ENCODE measurements at regions not wholly inside any gene's neighbourhood (a gene's known extent, or its start where the extent isn't known, plus 50 kb on each side); places are given as distances from the start of the nearest gene placed in this dataset.

DNA sequence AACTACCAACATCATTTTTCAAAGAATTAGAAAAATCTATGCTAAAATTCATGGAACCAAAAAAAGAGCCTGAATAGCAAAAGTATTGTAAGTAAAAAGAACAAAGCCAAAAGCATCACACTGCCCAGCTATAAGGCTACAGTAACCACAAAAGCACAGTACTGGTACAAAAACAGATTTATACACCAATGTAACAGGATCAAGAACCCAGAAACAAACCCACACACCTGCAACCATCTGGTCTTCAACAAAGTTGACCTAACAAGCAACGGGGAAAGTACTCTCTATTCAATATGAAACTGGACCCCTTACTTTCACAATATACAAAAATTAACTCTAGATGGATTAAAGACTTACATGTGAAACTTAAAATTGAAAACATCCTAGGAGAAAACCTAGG, 94.2 kb upstream of the TARS1 start:
- H3K9me3 ChIP-seq (ENCODE audit: control insufficient read depth in 2 of 2, low read length in 2 of 2), result no peaks in the 10 kb centered on the region
- no peaks in the 10 kb centered on the region for H3K36me3 ChIP-seq (ENCODE audit: control insufficient read depth in 2 of 2, insufficient read depth in 2 of 2, low read length in 2 of 2)
- no peak overlapping the region for H3K9ac ChIP-seq (ENCODE audit: low read length in 2 of 2)
- H3K4me3 ChIP-seq (ENCODE audit: low read length in 2 of 2), result no peak overlapping the region
- H3K27ac ChIP-seq (ENCODE audit: low read length), result no peak overlapping the region
- no peaks in the 10 kb centered on the region for H3K27me3 ChIP-seq (ENCODE audit: control insufficient read depth in 1 of 2, insufficient read depth in 2 of 2, low read length in 2 of 2)
- H3K4me1 ChIP-seq (ENCODE audit: control insufficient read depth, insufficient read depth, low read length), result no peaks in the 10 kb centered on the region

DNA sequence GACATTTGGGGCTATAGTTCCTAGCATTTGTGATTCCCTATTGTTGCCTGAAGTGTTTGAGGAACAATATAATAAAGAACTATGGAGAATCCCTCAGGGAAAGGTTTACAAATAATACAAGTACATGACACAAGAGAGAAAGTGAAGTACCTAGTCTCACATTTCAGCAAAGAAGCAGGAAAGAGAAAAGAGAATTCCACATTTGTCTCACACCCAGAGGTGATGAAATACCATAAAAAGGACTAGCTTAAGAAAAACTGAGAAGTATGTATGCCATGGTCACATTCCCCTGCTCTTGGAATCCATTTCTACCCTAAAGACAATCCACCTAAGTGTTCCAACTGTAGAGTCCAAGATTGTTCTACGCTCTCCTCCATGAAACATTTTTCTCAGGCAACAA, 79.0 kb upstream of the TARS1 start:
- no peak overlapping the region for H3K4me3 ChIP-seq (ENCODE audit: low read length in 2 of 2)
- H3K9me3 ChIP-seq (ENCODE audit: control insufficient read depth in 2 of 2, low read length in 2 of 2), result no peaks in the 10 kb centered on the region
- peaks cover 9% of the 10 kb centered on the region for H3K4me1 ChIP-seq (ENCODE audit: control insufficient read depth, insufficient read depth, low read length)
- no peaks in the 10 kb centered on the region for H3K27me3 ChIP-seq (ENCODE audit: control insufficient read depth in 1 of 2, insufficient read depth in 2 of 2, low read length in 2 of 2)
- H3K36me3 ChIP-seq (ENCODE audit: control insufficient read depth in 2 of 2, insufficient read depth in 2 of 2, low read length in 2 of 2), result no peaks in the 10 kb centered on the region
- H3K27ac ChIP-seq (ENCODE audit: low read length), result no peak overlapping the region
- H3K9ac ChIP-seq (ENCODE audit: low read length in 2 of 2), result no peak overlapping the region

DNA sequence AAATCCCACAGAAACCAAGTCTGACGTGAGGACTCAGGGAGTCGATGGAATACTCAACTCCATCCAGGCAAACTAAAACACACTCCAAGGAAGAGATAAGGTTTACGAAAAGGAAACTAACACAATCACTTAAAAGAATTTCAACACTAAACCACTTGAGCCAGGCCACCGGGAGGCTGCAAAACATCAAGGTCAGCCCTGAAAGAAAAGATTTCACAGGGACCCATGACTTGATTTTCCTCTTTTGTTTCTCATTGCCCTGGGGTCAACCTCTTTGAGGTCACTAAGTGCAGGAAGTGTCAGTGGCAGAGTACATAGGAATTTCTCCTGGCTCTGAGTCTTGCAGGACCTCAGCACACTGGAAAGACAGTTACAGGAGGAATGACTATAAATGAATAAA, 77.8 kb upstream of the TARS1 start:
- Histone ChIP-seq H3K27ac (ENCODE audit: low read length) (peak overlapping the region; percentile 73), H3K27me3 (ENCODE audit: control insufficient read depth in 1 of 2, insufficient read depth in 2 of 2, low read length in 2 of 2) (no peaks in the 10 kb centered on the region), H3K36me3 (ENCODE audit: control insufficient read depth in 2 of 2, insufficient read depth in 2 of 2, low read length in 2 of 2) (no peaks in the 10 kb centered on the region), H3K4me1 (ENCODE audit: control insufficient read depth, insufficient read depth, low read length) (peaks cover 9% of the 10 kb centered on the region), H3K9ac (ENCODE audit: low read length in 2 of 2) (peak overlapping the region in 1 of 2 donors; percentile 1), H3K9me3 (ENCODE audit: control insufficient read depth in 2 of 2, low read length in 2 of 2) (no peaks in the 10 kb centered on the region), H3K4me3 (ENCODE audit: low read length in 2 of 2) (peak overlapping the region in 1 of 2 donors; percentile 17)

DNA sequence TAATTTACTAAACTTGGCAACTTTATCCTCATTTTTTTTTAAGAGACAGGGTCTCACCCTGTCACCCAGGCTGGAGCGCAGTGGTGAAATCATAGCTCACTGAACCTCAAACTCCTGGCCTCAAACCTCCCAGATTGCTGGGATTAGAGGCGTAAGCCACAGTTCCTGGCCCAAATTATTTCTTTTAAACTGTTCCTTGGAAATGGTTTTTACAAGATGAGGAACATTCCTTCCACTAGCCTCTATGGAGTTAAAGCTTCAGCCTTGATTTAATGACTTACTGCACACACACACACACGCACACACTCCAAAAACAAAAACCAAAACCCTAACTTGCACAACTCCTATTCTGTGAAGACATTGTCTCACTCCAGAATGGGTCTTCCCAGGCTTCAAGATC, 77.2 kb upstream of the TARS1 start:
- Histone ChIP-seq H3K4me1 (ENCODE audit: control insufficient read depth, insufficient read depth, low read length) (peaks cover 9% of the 10 kb centered on the region), H3K9ac (ENCODE audit: low read length in 2 of 2) (no peak overlapping the region), H3K36me3 (ENCODE audit: control insufficient read depth in 2 of 2, insufficient read depth in 2 of 2, low read length in 2 of 2) (no peaks in the 10 kb centered on the region), H3K27me3 (ENCODE audit: control insufficient read depth in 1 of 2, insufficient read depth in 2 of 2, low read length in 2 of 2) (no peaks in the 10 kb centered on the region), H3K4me3 (ENCODE audit: low read length in 2 of 2) (no peak overlapping the region), H3K9me3 (ENCODE audit: control insufficient read depth in 2 of 2, low read length in 2 of 2) (no peaks in the 10 kb centered on the region), H3K27ac (ENCODE audit: low read length) (no peak overlapping the region)

DNA sequence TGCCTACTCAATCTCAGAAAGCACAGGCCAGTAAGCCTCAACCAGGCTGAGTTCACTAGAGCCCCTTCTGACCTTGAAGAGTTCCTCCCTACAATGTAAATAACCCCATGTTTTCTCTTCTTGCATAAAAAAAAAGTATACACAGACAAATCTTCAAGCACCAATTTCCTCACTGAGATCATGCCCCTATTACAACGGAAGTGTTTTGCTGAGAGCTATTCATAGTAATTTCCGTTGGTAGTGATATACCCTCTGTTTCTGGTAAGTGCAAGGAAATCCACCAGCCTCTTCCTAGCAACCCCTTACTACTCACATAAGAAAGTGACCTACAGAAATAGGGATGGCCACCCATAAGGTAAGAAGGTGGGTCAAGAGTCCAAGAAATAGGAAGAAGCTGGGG, 76.4 kb upstream of the TARS1 start:
- H3K36me3 ChIP-seq (ENCODE audit: control insufficient read depth in 2 of 2, insufficient read depth in 2 of 2, low read length in 2 of 2), result no peaks in the 10 kb centered on the region
- H3K9me3 ChIP-seq (ENCODE audit: control insufficient read depth in 2 of 2, low read length in 2 of 2), result no peaks in the 10 kb centered on the region
- H3K27me3 ChIP-seq (ENCODE audit: control insufficient read depth in 1 of 2, insufficient read depth in 2 of 2, low read length in 2 of 2), result no peaks in the 10 kb centered on the region
- H3K9ac ChIP-seq (ENCODE audit: low read length in 2 of 2), result no peak overlapping the region
- peaks cover 9% of the 10 kb centered on the region for H3K4me1 ChIP-seq (ENCODE audit: control insufficient read depth, insufficient read depth, low read length)
- H3K27ac ChIP-seq (ENCODE audit: low read length), result no peak overlapping the region
- H3K4me3 ChIP-seq (ENCODE audit: low read length in 2 of 2), result no peak overlapping the region

DNA sequence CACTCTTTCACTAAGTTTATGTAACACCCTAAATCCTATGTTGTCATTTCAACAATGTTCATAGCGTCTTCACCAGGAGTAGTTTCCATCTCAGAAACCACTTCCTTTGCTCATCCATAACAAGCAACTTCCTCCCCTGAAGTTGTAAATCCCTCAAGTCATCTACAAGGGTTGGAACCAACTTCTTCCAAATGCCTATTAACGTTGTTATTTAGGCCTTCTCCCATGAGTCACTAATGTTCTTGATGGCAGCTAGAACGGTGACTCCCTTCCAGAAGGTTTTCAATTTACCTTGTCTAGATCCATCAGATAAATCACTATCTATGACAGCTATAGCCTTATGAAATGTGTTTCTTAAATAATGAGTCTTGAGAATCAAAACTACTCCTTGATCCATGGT, 73.3 kb upstream of the TARS1 start:
- H3K27me3 ChIP-seq (ENCODE audit: control insufficient read depth in 1 of 2, insufficient read depth in 2 of 2, low read length in 2 of 2), result no peaks in the 10 kb centered on the region
- peaks cover 7% of the 10 kb centered on the region for H3K4me1 ChIP-seq (ENCODE audit: control insufficient read depth, insufficient read depth, low read length)
- H3K4me3 ChIP-seq (ENCODE audit: low read length in 2 of 2), result no peak overlapping the region
- H3K27ac ChIP-seq (ENCODE audit: low read length), result no peak overlapping the region
- no peaks in the 10 kb centered on the region for H3K36me3 ChIP-seq (ENCODE audit: control insufficient read depth in 2 of 2, insufficient read depth in 2 of 2, low read length in 2 of 2)
- no peaks in the 10 kb centered on the region for H3K9me3 ChIP-seq (ENCODE audit: control insufficient read depth in 2 of 2, low read length in 2 of 2)
- H3K9ac ChIP-seq (ENCODE audit: low read length in 2 of 2), result no peak overlapping the region

DNA sequence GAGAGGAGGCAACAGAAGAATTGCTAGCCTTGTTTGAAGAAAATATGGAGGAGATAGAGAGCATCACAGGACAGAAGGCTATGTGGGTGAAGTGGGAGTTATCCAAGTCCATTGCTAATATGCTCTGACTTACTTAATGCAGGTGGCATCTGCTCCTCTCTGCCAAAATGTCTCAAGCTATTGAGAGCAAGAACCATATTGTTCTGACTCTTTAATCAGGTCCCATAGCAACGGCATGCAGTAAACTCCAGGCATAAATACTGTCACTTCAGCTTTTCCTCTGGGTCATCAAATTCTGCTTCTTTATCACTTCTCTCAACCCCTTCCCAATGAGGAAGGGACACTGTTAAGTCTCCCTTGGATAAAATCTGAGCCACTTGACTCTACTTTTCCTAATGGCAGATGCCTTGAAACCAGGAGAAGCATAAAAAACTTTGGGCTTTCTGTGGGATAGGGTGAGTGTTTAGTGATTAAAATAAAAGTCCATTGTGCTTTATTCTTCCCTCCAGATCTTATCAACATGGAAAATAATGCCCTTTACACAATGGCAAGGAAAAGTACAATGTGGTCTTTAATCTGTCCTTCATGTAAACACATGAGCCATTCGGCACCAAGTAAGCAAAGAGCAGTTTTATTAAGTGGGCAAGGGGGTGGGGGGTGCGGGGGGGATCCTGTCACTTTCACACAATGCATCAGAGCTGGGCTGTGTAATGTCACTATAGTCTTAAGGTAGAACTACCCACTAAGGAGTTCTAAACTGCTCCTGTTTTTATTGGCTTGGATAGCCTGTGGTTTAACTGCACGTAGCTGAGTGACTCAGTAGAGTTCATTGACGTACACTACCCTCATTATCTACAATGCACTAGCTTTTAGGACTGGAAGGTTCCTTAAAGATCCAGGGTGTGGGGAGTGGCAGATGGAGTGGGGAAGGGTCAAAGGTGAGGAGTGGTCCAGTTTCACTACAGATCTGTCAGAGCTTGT, 71.0 kb upstream of the TARS1 start:
- no peaks in the 10 kb centered on the region for H3K4me1 ChIP-seq (ENCODE audit: control insufficient read depth, insufficient read depth, low read length)
- H3K36me3 ChIP-seq (ENCODE audit: control insufficient read depth in 2 of 2, insufficient read depth in 2 of 2, low read length in 2 of 2), result no peaks in the 10 kb centered on the region
- peak overlapping the region; percentile 61 for H3K27ac ChIP-seq (ENCODE audit: low read length)
- H3K27me3 ChIP-seq (ENCODE audit: control insufficient read depth in 1 of 2, insufficient read depth in 2 of 2, low read length in 2 of 2), result no peaks in the 10 kb centered on the region
- H3K4me3 ChIP-seq (ENCODE audit: low read length in 2 of 2), result no peak overlapping the region
- no peaks in the 10 kb centered on the region for H3K9me3 ChIP-seq (ENCODE audit: control insufficient read depth in 2 of 2, low read length in 2 of 2)
- no peak overlapping the region for H3K9ac ChIP-seq (ENCODE audit: low read length in 2 of 2)

DNA sequence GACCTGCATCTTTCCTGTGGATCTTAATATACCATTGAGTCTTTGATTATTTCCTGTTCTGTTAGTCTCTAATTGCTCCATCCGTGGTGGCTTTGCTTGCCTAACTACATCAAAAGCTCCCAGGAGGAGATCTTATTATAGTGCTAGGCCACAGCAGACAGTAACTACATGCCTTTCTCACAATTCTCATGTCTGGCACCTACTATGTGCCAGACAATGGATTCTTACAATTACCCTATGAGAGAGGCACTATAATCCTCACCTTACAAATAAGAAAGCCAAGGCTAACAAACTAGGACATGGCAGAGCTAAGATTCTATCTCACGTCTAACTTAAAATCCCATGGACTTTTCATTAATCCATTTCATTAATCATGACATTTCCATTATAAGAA, 70.3 kb upstream of the TARS1 start:
- Histone ChIP-seq H3K27ac (ENCODE audit: low read length) (peak overlapping the region; percentile 61), H3K9me3 (ENCODE audit: control insufficient read depth in 2 of 2, low read length in 2 of 2) (no peaks in the 10 kb centered on the region), H3K4me1 (ENCODE audit: control insufficient read depth, insufficient read depth, low read length) (no peaks in the 10 kb centered on the region), H3K4me3 (ENCODE audit: low read length in 2 of 2) (no peak overlapping the region), H3K36me3 (ENCODE audit: control insufficient read depth in 2 of 2, insufficient read depth in 2 of 2, low read length in 2 of 2) (no peaks in the 10 kb centered on the region), H3K27me3 (ENCODE audit: control insufficient read depth in 1 of 2, insufficient read depth in 2 of 2, low read length in 2 of 2) (no peaks in the 10 kb centered on the region), H3K9ac (ENCODE audit: low read length in 2 of 2) (no peak overlapping the region)

DNA sequence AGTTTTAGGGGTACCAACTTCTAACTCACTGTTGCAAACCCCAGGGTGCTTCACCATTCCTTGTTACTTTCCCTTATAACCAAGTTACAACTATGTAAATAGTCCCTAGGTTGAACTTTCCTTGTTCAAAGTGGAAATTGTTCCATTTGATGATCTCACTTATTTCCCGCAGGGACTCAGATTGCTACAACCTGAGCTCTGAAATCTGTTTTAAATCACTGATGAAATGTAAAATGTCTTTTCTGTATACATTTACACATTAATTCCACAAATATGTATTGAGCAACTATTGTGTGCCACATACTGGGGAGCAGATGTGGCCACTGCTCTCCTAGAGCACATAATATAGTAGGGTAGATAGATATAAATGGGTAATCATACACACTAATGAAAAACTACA, 69.1 kb upstream of the TARS1 start:
- Histone ChIP-seq H3K27me3 (ENCODE audit: control insufficient read depth in 1 of 2, insufficient read depth in 2 of 2, low read length in 2 of 2) (no peaks in the 10 kb centered on the region), H3K4me1 (ENCODE audit: control insufficient read depth, insufficient read depth, low read length) (no peaks in the 10 kb centered on the region), H3K9ac (ENCODE audit: low read length in 2 of 2) (no peak overlapping the region), H3K9me3 (ENCODE audit: control insufficient read depth in 2 of 2, low read length in 2 of 2) (no peaks in the 10 kb centered on the region), H3K4me3 (ENCODE audit: low read length in 2 of 2) (no peak overlapping the region), H3K36me3 (ENCODE audit: control insufficient read depth in 2 of 2, insufficient read depth in 2 of 2, low read length in 2 of 2) (no peaks in the 10 kb centered on the region), H3K27ac (ENCODE audit: low read length) (peak overlapping the region; percentile 8)

DNA sequence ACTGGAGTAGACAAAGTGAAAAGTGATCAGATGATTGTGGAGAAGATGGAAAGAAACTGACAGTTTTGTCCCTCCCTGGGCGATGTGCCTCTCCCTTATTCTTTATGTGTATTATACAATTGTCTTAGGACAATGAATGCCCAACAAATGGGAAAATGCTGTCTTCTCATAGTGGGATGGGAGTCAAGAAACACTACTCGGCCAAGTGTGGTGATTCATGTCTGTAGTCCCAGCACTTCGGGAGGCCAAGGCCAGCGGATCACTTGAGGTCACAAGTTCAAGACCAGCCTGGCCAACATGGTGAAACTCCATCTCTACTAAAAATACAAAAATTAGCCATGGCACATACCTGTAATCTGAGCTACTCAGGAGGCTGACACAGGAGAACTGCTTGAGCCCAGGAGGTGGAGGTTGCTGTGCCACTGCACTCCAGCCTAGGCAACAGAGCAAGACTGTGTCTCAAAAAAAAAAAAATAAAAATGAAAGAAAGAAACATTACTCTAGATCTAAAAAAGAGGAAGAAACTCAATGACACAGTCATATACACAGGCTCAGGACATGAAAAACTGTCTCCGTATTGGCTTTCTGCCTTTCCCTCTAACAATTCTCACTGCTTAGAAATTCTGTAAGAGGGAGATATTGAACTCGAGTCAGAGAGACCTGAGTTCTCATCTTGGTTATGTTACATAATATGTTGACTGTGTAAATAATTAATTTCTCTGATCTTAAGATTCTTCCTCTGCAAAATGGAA, 67.9 kb upstream of the TARS1 start:
- no peaks in the 10 kb centered on the region for H3K9me3 ChIP-seq (ENCODE audit: control insufficient read depth in 2 of 2, low read length in 2 of 2)
- no peaks in the 10 kb centered on the region for H3K36me3 ChIP-seq (ENCODE audit: control insufficient read depth in 2 of 2, insufficient read depth in 2 of 2, low read length in 2 of 2)
- H3K9ac ChIP-seq (ENCODE audit: low read length in 2 of 2), result no peak overlapping the region
- no peak overlapping the region for H3K4me3 ChIP-seq (ENCODE audit: low read length in 2 of 2)
- no peaks in the 10 kb centered on the region for H3K4me1 ChIP-seq (ENCODE audit: control insufficient read depth, insufficient read depth, low read length)
- no peak overlapping the region for H3K27ac ChIP-seq (ENCODE audit: low read length)
- H3K27me3 ChIP-seq (ENCODE audit: control insufficient read depth in 1 of 2, insufficient read depth in 2 of 2, low read length in 2 of 2), result no peaks in the 10 kb centered on the region

DNA sequence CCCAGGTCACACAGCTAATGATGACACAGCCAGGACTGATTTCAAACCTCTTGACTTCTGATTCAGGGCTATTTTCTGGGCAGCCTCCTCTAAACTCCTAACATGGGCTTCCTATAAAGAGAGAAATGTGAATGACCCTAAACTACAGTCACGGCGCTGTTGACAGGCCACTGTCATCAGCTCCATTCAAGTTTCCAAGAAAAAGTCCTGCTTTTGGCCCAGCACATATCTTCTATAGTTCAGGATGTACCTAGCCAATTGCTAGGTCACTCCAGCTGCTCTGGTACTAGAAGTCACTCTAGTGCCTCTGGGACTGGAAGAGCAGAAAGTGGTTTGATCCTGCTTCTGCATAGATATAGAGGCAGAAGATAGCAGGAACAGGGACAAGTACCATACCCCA, 64.9 kb upstream of the TARS1 start:
- no peaks in the 10 kb centered on the region for H3K4me1 ChIP-seq (ENCODE audit: control insufficient read depth, insufficient read depth, low read length)
- H3K27ac ChIP-seq (ENCODE audit: low read length), result no peak overlapping the region
- H3K36me3 ChIP-seq (ENCODE audit: control insufficient read depth in 2 of 2, insufficient read depth in 2 of 2, low read length in 2 of 2), result no peaks in the 10 kb centered on the region
- H3K9me3 ChIP-seq (ENCODE audit: control insufficient read depth in 2 of 2, low read length in 2 of 2), result no peaks in the 10 kb centered on the region
- no peaks in the 10 kb centered on the region for H3K27me3 ChIP-seq (ENCODE audit: control insufficient read depth in 1 of 2, insufficient read depth in 2 of 2, low read length in 2 of 2)
- no peak overlapping the region for H3K4me3 ChIP-seq (ENCODE audit: low read length in 2 of 2)
- H3K9ac ChIP-seq (ENCODE audit: low read length in 2 of 2), result no peak overlapping the region
